ENCODE measurements at regions not wholly inside any gene's neighbourhood (a gene's known extent, or its start where the extent isn't known, plus 50 kb on each side); places are given as distances from the start of the nearest gene placed in this dataset.

DNA sequence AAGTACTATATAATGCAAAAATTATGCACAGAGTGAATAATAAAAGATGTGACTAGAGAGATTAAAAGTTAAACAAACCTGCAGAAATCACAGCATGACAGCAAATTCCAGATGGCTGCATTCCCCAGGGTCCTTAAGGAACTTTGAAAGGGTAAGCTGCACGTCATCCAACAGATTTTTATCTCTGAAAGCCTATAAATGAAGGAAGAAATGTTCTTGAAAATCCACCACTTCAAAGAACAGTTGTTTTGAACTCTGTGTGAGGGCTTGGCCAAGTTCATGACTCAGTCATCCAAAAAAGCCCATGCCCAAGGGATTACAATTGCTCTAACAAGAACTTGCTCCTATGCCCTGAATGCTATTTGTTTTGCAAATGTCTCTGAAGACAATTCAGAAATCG, 603.6 kb downstream of the PLOD2 start:
- no peaks in the 10 kb centered on the region for H3K27me3 ChIP-seq

DNA sequence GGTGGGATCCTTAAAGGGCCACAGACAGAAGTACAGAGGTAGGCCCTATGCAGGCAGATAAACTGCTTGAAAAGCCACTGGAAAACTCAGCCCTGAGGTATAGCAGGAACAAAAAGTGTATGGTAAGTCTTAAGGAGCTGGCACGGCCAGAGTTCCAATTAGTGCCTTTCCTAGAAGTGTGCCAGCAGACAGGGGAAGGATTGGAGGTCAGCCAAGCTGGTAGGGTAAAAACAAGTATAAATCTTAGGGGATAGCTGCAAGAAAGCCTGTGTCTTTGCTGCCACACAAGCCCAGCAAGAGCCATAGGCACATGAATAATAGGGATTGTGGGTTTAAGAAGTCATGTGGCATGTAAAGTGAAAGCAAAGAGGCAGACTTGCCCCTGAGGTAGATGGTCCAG, 582.5 kb downstream of the PLOD2 start:
- Histone ChIP-seq H3K4me3 (no peak overlapping the region), H3K27ac (no peak overlapping the region), H3K36me3 (no peaks in the 10 kb centered on the region), H3K9me3 (no peaks in the 10 kb centered on the region), H3K4me1 (no peaks in the 10 kb centered on the region), H3K27me3 (no peaks in the 10 kb centered on the region)
- TF ChIP-seq, protein P1, sequence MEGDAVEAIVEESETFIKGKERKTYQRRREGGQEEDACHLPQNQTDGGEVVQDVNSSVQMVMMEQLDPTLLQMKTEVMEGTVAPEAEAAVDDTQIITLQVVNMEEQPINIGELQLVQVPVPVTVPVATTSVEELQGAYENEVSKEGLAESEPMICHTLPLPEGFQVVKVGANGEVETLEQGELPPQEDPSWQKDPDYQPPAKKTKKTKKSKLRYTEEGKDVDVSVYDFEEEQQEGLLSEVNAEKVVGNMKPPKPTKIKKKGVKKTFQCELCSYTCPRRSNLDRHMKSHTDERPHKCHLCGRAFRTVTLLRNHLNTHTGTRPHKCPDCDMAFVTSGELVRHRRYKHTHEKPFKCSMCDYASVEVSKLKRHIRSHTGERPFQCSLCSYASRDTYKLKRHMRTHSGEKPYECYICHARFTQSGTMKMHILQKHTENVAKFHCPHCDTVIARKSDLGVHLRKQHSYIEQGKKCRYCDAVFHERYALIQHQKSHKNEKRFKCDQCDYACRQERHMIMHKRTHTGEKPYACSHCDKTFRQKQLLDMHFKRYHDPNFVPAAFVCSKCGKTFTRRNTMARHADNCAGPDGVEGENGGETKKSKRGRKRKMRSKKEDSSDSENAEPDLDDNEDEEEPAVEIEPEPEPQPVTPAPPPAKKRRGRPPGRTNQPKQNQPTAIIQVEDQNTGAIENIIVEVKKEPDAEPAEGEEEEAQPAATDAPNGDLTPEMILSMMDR (IDR thresholded peaks at IDR 0.05) = no peak
- DNase-seq (ENCODE audit: low spot score in 2 of 2) = no peak
- intact Hi-C loops (cut with DNase I) = no loop called here

More for the DNA sequence above, 603.6 kb downstream of the PLOD2 start:
- H3K36me3 ChIP-seq = no peaks in the 10 kb centered on the region
- H3K9me3 ChIP-seq = peaks cover 0 to 4% of the 10 kb centered on the region in 2 donors
- intact Hi-C loops (cut with DNase I) = no loop called here
- TF ChIP-seq, protein P1 (IDR thresholded peaks at IDR 0.05) = no peak
- no peak for DNase-seq (ENCODE audit: low spot score in 2 of 2)
- no peak overlapping the region for H3K27ac ChIP-seq
- peaks cover 0 to 5% of the 10 kb centered on the region in 2 donors for H3K4me1 ChIP-seq
- H3K4me3 ChIP-seq = no peak overlapping the region

DNA sequence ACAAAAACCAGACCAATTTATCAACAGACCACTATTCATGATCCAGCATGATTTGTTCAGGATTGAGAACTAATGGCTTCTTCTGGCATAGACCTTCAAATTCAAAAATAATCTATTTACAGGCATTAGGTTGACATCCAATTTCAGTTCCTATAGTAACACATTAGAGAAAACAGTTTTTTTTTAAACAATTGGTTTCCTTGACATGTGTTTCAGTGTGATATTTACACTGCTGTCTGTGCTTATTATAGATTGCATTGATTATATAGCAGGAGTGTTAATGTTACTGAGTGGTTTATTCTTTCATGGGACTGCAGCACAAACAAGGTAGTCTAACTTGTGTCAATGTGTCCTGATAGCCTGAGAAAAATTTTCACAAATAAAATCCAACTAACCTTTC, 579.3 kb downstream of the PLOD2 start:
- no peaks in the 10 kb centered on the region for H3K9me3 ChIP-seq
- TF ChIP-seq, protein P1 (IDR thresholded peaks at IDR 0.05) = no peak
- H3K36me3 ChIP-seq = no peaks in the 10 kb centered on the region
- intact Hi-C loops (cut with DNase I) = no loop called here
- DNase-seq (ENCODE audit: low spot score in 2 of 2) = no peak
- H3K27me3 ChIP-seq = no peaks in the 10 kb centered on the region
- H3K4me3 ChIP-seq = no peak overlapping the region
- H3K4me1 ChIP-seq = no peaks in the 10 kb centered on the region
- no peak overlapping the region for H3K27ac ChIP-seq

DNA sequence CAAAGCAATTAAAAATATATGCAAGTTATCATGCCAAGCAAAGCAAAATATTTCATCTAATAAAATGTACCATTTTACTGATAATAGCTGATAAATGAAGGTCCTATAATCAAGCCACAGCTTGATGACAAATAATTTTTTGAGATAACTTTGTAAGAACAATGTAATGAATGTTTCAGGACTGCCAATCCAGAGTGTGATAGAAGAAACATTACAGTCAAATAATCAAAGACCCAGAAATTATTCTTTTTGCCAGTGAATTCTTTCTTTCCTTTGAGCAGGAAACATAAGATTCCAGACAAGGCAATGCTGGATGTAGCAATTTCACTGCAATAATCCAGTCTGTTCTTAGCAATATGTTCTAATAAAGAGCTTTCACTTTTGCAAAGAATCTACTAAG, 556.1 kb downstream of the PLOD2 start:
- H3K9me3 ChIP-seq = no peaks in the 10 kb centered on the region
- intact Hi-C loops (cut with DNase I) = no loop called here
- no peaks in the 10 kb centered on the region for H3K36me3 ChIP-seq
- no peak for DNase-seq (ENCODE audit: low spot score in 2 of 2)
- H3K27ac ChIP-seq = no peak overlapping the region
- no peaks in the 10 kb centered on the region for H3K4me1 ChIP-seq
- H3K4me3 ChIP-seq = no peak overlapping the region
- TF ChIP-seq, protein P1 (IDR thresholded peaks at IDR 0.05) = no peak
- H3K27me3 ChIP-seq = no peaks in the 10 kb centered on the region

DNA sequence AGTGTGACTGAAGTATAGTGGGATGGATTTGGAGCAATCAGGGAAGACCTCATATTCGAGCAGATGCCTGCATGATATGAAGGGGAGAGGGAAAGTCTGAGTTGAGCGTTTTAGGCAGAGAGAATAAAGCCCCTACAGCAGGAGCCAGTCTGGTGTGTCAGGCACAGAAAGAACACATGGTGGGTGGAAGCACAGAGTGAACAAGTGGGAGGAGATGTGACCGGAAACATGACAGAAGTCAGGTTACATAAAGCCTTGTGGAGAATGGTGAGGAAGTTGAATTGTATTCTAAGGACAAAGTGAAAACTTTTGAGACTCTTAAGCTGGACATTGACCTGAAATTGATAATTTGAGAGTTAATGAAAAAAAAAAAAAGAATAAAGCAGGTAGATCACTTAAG, 541.0 kb downstream of the PLOD2 start:
- no peak overlapping the region for H3K27ac ChIP-seq
- TF ChIP-seq, protein P1 (IDR thresholded peaks at IDR 0.05) = no peak
- intact Hi-C loops (cut with DNase I) = no loop called here
- no peaks in the 10 kb centered on the region for H3K36me3 ChIP-seq
- H3K4me1 ChIP-seq = no peaks in the 10 kb centered on the region
- no peak overlapping the region for H3K4me3 ChIP-seq
- no peak for DNase-seq (ENCODE audit: low spot score in 2 of 2)
- H3K9me3 ChIP-seq = no peaks in the 10 kb centered on the region
- no peaks in the 10 kb centered on the region for H3K27me3 ChIP-seq

DNA sequence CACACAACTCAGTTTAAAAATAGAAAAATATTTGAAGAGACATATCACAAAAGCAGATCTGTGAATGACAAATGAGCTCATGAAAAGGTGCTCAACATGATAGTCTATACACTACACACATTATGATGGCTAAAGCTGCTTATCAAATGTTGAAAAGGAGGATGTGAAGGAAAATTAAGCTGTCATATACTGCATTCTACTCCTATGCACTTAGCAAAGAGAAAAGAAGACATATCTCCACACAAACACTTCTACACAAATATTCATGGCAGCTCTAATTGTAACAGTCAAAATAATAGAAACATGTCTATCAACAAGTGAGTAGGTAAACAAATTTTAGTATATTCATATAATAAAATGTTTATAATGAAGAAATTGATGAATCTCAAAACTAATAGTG, 540.5 kb downstream of the PLOD2 start:
- TF ChIP-seq, protein P1 (IDR thresholded peaks at IDR 0.05) = no peak
- no peaks in the 10 kb centered on the region for H3K36me3 ChIP-seq
- H3K27ac ChIP-seq = no peak overlapping the region
- H3K4me3 ChIP-seq = no peak overlapping the region
- no peaks in the 10 kb centered on the region for H3K27me3 ChIP-seq
- DNase-seq (ENCODE audit: low spot score in 2 of 2) = no peak
- no peaks in the 10 kb centered on the region for H3K4me1 ChIP-seq
- intact Hi-C loops (cut with DNase I) = no loop called here
- no peaks in the 10 kb centered on the region for H3K9me3 ChIP-seq
